GM12873 (cell line): ENCODE measurements at regions not wholly inside any gene's neighbourhood (a gene's known extent, or its start where the extent isn't known, plus 50 kb on each side); places are given as distances from the start of the nearest gene placed in this dataset.

Experiments used
- TF ChIP-seq, protein P1 (sequence below): IDR thresholded peaks from 2 replicates; pipeline ENCODE4 v1.5.1; 2012; ENCODE audit warnings: low read depth, mild to moderate bottlenecking, moderate library complexity, low read length, control low read depth; ENCODE audit not compliant: insufficient read depth; ENCODE audit errors: missing control alignments

DNA sequence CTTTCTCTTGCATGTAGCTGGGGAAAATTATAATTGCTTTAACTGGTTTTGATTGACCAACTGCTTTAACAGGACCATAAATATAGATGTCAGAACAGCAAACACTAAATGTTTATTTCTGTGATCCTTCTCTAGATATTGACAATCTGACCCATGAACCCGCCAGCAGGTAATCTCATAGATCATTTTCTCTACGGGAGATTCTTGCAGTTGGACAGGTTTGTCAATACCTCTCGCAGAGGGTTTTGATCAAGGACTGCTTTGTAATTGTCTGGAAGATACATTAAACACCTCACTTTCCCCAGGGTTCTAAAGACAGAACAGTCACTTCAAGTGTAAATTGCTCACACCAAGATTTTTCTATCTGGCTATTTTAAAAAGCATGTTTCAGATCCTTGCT is 235.8 kb upstream of the RHOBTB1 start:
- TF ChIP-seq, protein P1, sequence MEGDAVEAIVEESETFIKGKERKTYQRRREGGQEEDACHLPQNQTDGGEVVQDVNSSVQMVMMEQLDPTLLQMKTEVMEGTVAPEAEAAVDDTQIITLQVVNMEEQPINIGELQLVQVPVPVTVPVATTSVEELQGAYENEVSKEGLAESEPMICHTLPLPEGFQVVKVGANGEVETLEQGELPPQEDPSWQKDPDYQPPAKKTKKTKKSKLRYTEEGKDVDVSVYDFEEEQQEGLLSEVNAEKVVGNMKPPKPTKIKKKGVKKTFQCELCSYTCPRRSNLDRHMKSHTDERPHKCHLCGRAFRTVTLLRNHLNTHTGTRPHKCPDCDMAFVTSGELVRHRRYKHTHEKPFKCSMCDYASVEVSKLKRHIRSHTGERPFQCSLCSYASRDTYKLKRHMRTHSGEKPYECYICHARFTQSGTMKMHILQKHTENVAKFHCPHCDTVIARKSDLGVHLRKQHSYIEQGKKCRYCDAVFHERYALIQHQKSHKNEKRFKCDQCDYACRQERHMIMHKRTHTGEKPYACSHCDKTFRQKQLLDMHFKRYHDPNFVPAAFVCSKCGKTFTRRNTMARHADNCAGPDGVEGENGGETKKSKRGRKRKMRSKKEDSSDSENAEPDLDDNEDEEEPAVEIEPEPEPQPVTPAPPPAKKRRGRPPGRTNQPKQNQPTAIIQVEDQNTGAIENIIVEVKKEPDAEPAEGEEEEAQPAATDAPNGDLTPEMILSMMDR: no peak

DNA sequence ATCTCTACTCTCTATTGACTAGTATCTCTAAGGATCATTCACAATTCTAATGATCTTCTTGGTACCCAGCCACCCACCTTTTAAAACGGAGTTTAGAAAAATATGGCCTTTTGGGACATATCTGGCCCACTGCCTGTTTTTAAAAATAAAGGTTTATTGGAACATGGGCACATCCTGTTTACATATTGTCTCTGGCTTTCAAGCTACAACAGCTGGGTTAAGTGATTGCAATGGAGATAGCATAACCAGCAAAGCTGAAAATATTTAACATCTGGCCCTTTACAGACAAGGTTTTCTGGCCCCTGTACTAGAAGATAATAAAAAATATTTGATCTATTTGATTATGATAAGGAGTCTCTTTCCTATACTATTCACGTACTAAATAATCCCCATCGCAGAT is 232.4 kb upstream of the RHOBTB1 start:
- TF ChIP-seq, protein P1: no peak

DNA sequence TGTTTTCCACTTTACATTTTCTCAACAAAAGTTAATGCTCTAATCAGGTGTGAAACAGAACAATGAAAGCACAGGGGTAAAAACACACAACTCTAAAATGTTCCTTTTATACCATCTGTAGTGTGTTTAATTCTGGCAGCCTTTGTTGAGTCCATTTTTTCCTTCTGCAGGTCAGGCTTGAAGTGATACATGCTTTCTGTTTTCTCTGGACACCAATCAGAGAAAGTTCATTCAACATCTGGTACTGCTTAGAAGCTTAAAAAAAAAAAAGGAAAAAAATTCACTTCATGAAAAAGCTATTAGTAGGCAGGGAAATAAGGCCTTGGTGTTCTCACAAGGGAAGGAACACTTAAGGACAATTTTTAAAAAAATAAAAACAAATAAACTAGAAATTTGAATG is 231.3 kb upstream of the RHOBTB1 start:
- TF ChIP-seq, protein P1: no peak

DNA sequence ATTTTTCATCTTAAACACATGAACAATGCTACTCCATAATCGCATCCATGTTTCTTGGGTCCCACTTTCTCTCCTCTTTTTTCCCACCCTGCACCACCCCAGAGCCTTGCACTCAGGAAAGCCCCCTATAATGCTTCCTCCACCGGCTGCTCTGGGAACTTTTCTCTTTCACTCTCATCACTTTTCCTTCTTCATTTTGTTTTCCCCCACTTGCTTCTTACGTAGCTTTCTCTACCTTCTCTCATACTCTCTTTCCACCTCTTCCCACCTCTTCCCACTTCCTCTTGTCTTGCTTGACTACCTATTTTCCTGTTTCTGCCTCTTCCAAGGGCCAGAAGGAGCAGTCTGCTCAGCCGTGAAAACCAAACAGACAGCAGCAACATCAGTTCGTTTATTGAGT is 229.5 kb upstream of the RHOBTB1 start:
- TF ChIP-seq, protein P1: no peak

DNA sequence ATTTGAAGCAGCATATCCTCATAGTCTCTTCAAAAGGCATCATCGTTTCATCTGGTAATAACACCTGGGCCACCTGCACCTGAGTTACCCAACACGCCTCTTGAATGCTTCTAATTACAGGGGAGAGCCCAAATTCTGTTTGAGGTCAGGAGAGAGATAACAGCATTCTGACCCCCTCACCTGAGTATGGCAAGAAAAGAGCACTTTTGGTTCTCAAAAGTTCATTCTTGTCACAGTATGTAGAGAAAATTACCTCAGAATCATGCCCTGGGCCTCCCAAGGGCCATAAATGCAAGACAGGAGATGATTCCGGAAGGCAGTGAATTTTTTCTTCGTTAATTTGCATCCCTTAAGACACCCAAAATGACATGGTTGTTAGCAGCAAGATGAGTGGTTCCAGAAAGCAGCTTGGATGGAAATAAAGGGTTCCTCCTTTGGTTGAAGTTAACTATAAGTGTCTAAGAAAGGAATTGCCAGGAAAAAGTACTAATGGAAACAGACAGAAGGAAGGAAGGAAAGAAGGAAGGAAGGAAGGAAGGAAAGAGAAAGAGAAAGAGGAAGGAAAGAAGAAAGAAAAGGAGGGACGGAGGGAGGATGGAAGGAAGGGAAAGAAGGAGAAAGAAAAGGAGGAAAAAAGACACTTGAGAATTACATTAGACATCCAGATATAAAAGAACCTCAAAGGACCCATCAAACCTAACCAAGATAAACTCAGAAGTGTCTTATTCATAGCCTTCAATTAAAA is 228.4 kb upstream of the RHOBTB1 start:
- TF ChIP-seq, protein P1: no peak

DNA sequence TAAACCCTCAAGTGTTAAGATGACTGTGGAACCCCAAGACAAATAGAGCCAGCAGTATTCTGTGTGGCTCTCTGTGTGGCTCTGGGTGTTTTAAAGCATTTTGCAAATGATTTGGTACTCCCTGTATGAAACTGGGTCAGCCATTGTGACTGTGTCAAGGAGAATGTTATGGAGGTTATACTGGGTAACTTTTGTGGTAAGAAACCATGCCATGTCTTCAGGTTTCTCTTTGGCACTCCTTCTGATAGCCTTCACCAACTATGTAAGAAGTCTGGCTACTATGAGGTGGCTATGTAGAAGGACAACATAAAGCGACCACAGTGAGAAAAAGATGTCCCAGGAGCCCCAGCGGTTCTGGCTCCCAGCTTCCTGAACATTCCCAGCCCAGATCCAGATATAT is 226.6 kb upstream of the RHOBTB1 start:
- TF ChIP-seq, protein P1: no peak

DNA sequence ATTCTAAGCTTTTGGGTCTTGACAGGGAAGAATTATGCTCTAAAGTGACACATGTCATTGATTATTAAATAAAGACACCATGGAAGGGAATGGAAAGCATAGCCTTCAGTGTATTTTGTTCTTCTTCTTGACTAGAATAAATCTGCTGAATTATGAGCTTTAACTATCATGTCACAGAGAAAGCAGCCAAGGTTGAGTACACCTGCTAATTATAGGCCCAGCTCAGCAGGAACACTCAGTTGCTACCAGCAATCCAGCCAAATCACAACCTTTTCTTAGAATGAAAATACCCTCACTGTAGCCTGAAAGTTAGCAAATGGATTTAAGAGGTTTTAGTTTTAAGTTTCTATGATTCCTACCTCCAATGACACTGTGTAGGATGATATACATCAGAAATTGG is 225.3 kb upstream of the RHOBTB1 start:
- TF ChIP-seq, protein P1: no peak
